Endothelial cell of umbilical vein (primary cell): ENCODE measurements at regions not wholly inside any gene's neighbourhood (a gene's known extent, or its start where the extent isn't known, plus 50 kb on each side); places are given as distances from the start of the nearest gene placed in this dataset.

ENCODE experiments used
- CTCF ChIP-seq, 2 donors: IDR thresholded peaks; 1 replicate in 1 of 2; 2 replicates in 1 of 2; pipeline ENCODE4 v1.5.1; 2011; ENCODE audit warnings: low read length in 2 of 2, mild to moderate bottlenecking in 2 of 2, moderate library complexity in 2 of 2, control low read depth in 1 of 2, inconsistent platforms in 1 of 2, low read depth in 1 of 2; ENCODE audit not compliant: insufficient read depth in 1 of 2; ENCODE audit errors: extremely low read depth in 1 of 2
- MAX ChIP-seq: IDR thresholded peaks from 2 replicates; pipeline ENCODE4 v1.6.1; 2011; ENCODE audit not compliant: insufficient read depth, insufficient read length
- MYC ChIP-seq: IDR thresholded peaks from one replicate; pipeline ENCODE4 v1.6.1; 2011; ENCODE audit warnings: mild to moderate bottlenecking, low read depth, low read length
- POLR2A ChIP-seq: IDR thresholded peaks from 2 replicates; pipeline ENCODE4 v1.6.1; 2012; ENCODE audit warnings: low read depth, mild to moderate bottlenecking, control low read depth, low read length

GRCh38 chr2:107374249-107374648 lies 452.4 kb upstream of the RGPD4 start:
- TF ChIP-seq CTCF (IDR thresholded peaks at IDR 0.05; ENCODE audit: extremely low read depth in 1 of 2, insufficient read depth in 1 of 2, low read depth in 1 of 2, low read length in 2 of 2), result no peak
- TF ChIP-seq MAX, result no peak
- no peak for TF ChIP-seq POLR2A
- no peak for TF ChIP-seq MYC
